ENCODE measurements at regions not wholly inside any gene's neighbourhood (a gene's known extent, or its start where the extent isn't known, plus 50 kb on each side); places are given as distances from the start of the nearest gene placed in this dataset.

GRCh38 chr18:41690332-41691127 lies 264.5 kb upstream of the PIK3C3 start:
- H3K9me3 ChIP-seq (ENCODE audit: control insufficient read depth in 2 of 2, insufficient read depth in 1 of 2, low read depth in 1 of 2, low read length in 1 of 2), result no peaks in the 10 kb centered on the region
- WGBS, 2 donors, result 80% methylated on average over 4 of the region's 4 CpGs
- no peaks in the 10 kb centered on the region for H3K27me3 ChIP-seq (ENCODE audit: control insufficient read depth in 1 of 2, insufficient read depth in 2 of 2, low read length in 2 of 2)
- H3K4me1 ChIP-seq (ENCODE audit: control insufficient read depth in 2 of 2, insufficient read depth in 2 of 2, low read length in 1 of 2), result no peaks in the 10 kb centered on the region
- H3K27ac ChIP-seq (ENCODE audit: low read depth in 2 of 2, low read length in 1 of 2), result no peak overlapping the region
- no peak overlapping the region for H3K4me3 ChIP-seq (ENCODE audit: low read depth in 1 of 2, low read length in 2 of 2)
- H3K36me3 ChIP-seq (ENCODE audit: control insufficient read depth in 2 of 2, insufficient read depth in 2 of 2, low read length in 1 of 2), result no peaks in the 10 kb centered on the region

GRCh38 chr18:41687138-41687537 lies 267.9 kb upstream of the PIK3C3 start:
- no peaks in the 10 kb centered on the region for H3K4me1 ChIP-seq (ENCODE audit: control insufficient read depth in 2 of 2, insufficient read depth in 2 of 2, low read length in 1 of 2)
- H3K36me3 ChIP-seq (ENCODE audit: control insufficient read depth in 2 of 2, insufficient read depth in 2 of 2, low read length in 1 of 2), result no peaks in the 10 kb centered on the region
- H3K4me3 ChIP-seq (ENCODE audit: low read depth in 1 of 2, low read length in 2 of 2), result no peak overlapping the region
- H3K27ac ChIP-seq (ENCODE audit: low read depth in 2 of 2, low read length in 1 of 2), result no peak overlapping the region
- WGBS, 2 donors, result 81 to 90% methylated on average over 2 of the region's 2 CpGs
- H3K27me3 ChIP-seq (ENCODE audit: control insufficient read depth in 1 of 2, insufficient read depth in 2 of 2, low read length in 2 of 2), result no peaks in the 10 kb centered on the region
- H3K9me3 ChIP-seq (ENCODE audit: control insufficient read depth in 2 of 2, insufficient read depth in 1 of 2, low read depth in 1 of 2, low read length in 1 of 2), result no peaks in the 10 kb centered on the region

- H3K9me3 ChIP-seq (ENCODE audit: control insufficient read depth in 2 of 2, insufficient read depth in 1 of 2, low read depth in 1 of 2, low read length in 1 of 2), result no peaks in the 10 kb centered on the region
- WGBS, 2 donors, result 83 to 85% methylated on average over 8 of the region's 8 CpGs
- no peaks in the 10 kb centered on the region for H3K4me1 ChIP-seq (ENCODE audit: control insufficient read depth in 2 of 2, insufficient read depth in 2 of 2, low read length in 1 of 2)
- no peak overlapping the region for H3K27ac ChIP-seq (ENCODE audit: low read depth in 2 of 2, low read length in 1 of 2)
- no peak overlapping the region for H3K4me3 ChIP-seq (ENCODE audit: low read depth in 1 of 2, low read length in 2 of 2)
- H3K36me3 ChIP-seq (ENCODE audit: control insufficient read depth in 2 of 2, insufficient read depth in 2 of 2, low read length in 1 of 2), result no peaks in the 10 kb centered on the region
- H3K27me3 ChIP-seq (ENCODE audit: control insufficient read depth in 1 of 2, insufficient read depth in 2 of 2, low read length in 2 of 2), result no peaks in the 10 kb centered on the region
Measured at GRCh38 chr18:41681138-41681880, 273.7 kb upstream of the PIK3C3 start.

- H3K36me3 ChIP-seq (ENCODE audit: control insufficient read depth in 2 of 2, insufficient read depth in 2 of 2, low read length in 1 of 2), result no peaks in the 10 kb centered on the region
- 41 to 50% methylated on average over 7 of the region's 7 CpGs for WGBS, 2 donors
- no peak overlapping the region for H3K4me3 ChIP-seq (ENCODE audit: low read depth in 1 of 2, low read length in 2 of 2)
- H3K27me3 ChIP-seq (ENCODE audit: control insufficient read depth in 1 of 2, insufficient read depth in 2 of 2, low read length in 2 of 2), result no peaks in the 10 kb centered on the region
- no peaks in the 10 kb centered on the region for H3K4me1 ChIP-seq (ENCODE audit: control insufficient read depth in 2 of 2, insufficient read depth in 2 of 2, low read length in 1 of 2)
- H3K9me3 ChIP-seq (ENCODE audit: control insufficient read depth in 2 of 2, insufficient read depth in 1 of 2, low read depth in 1 of 2, low read length in 1 of 2), result no peaks in the 10 kb centered on the region
- no peak overlapping the region for H3K27ac ChIP-seq (ENCODE audit: low read depth in 2 of 2, low read length in 1 of 2)
Measured at GRCh38 chr18:41674506-41674905, 280.5 kb upstream of the PIK3C3 start.

DNA sequence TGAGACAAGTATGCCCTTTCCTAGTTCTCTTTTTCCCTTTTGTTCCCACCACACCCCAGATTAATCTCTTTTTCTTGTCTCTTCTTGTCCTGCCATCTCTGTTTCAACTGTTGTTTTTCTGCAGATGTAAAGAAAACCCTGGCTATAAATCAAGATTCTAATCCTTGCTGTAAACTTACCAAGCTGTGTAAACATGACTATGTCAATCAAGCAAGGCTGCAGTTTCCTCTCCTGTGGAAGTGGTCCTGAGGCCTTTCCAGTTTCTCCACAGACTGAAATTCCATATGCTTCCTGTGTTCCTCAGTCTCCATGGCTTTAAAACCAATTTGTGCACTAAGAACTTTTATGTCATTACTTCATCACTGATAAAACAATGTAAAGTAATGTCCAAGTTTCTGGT lies 288.8 kb upstream of the PIK3C3 start:
- no peak overlapping the region for H3K27ac ChIP-seq (ENCODE audit: low read depth in 2 of 2, low read length in 1 of 2)

DNA sequence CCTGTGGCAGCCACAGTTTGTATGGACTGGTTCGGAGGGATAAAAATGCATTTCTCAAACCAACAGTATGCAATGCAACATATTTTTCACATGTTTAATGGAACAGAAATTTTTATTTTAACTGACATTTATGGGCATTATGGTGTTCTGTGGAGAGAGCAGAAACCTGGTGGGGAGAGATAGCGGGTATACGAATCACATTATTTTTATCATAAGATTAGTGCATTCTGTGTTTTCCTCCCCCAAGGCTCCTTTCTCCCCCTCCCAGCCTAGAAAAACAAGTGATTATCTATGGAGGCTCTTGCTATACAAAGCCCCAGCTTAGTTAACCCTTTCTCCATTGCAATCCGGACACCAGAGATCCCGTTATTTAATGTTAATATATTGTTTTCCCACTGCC lies 289.8 kb upstream of the PIK3C3 start:
- H3K9me3 ChIP-seq (ENCODE audit: control insufficient read depth in 2 of 2, insufficient read depth in 1 of 2, low read depth in 1 of 2, low read length in 1 of 2), result no peaks in the 10 kb centered on the region
- H3K27me3 ChIP-seq (ENCODE audit: control insufficient read depth in 1 of 2, insufficient read depth in 2 of 2, low read length in 2 of 2), result no peaks in the 10 kb centered on the region
- 89 to 92% methylated on average over 5 of the region's 5 CpGs for WGBS, 2 donors
- no peak overlapping the region for H3K27ac ChIP-seq (ENCODE audit: low read depth in 2 of 2, low read length in 1 of 2)
- H3K4me3 ChIP-seq (ENCODE audit: low read depth in 1 of 2, low read length in 2 of 2), result no peak overlapping the region
- H3K4me1 ChIP-seq (ENCODE audit: control insufficient read depth in 2 of 2, insufficient read depth in 2 of 2, low read length in 1 of 2), result no peaks in the 10 kb centered on the region
- H3K36me3 ChIP-seq (ENCODE audit: control insufficient read depth in 2 of 2, insufficient read depth in 2 of 2, low read length in 1 of 2), result no peaks in the 10 kb centered on the region

More for the DNA sequence above, 288.8 kb upstream of the PIK3C3 start:
- Histone ChIP-seq H3K9me3 (ENCODE audit: control insufficient read depth in 2 of 2, insufficient read depth in 1 of 2, low read depth in 1 of 2, low read length in 1 of 2) (no peaks in the 10 kb centered on the region), H3K4me1 (ENCODE audit: control insufficient read depth in 2 of 2, insufficient read depth in 2 of 2, low read length in 1 of 2) (no peaks in the 10 kb centered on the region), H3K27me3 (ENCODE audit: control insufficient read depth in 1 of 2, insufficient read depth in 2 of 2, low read length in 2 of 2) (no peaks in the 10 kb centered on the region), H3K36me3 (ENCODE audit: control insufficient read depth in 2 of 2, insufficient read depth in 2 of 2, low read length in 1 of 2) (no peaks in the 10 kb centered on the region), H3K4me3 (ENCODE audit: low read depth in 1 of 2, low read length in 2 of 2) (no peak overlapping the region)

DNA sequence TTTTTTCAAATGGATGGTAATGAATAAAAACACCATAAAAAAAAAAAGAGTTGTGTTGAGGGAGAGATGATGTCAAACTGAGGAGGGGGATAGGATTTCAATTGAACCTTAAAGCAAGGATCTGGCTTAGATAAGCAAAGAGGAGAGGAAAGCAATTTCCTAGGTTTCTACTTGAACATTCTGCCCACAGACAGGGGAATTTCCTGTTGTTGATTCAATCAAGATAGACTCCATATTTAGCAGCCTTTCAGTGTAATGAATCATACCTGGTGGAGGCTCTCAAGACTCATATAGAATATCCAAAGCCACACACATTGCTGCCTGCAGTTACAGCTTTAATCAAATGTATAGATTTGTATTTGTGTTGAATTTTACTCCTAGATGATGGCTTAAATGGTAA lies 294.4 kb upstream of the PIK3C3 start:
- Histone ChIP-seq H3K27me3 (ENCODE audit: control insufficient read depth in 1 of 2, insufficient read depth in 2 of 2, low read length in 2 of 2) (no peaks in the 10 kb centered on the region), H3K27ac (ENCODE audit: low read depth in 2 of 2, low read length in 1 of 2) (no peak overlapping the region), H3K4me1 (ENCODE audit: control insufficient read depth in 2 of 2, insufficient read depth in 2 of 2, low read length in 1 of 2) (no peaks in the 10 kb centered on the region), H3K9me3 (ENCODE audit: control insufficient read depth in 2 of 2, insufficient read depth in 1 of 2, low read depth in 1 of 2, low read length in 1 of 2) (no peaks in the 10 kb centered on the region), H3K4me3 (ENCODE audit: low read depth in 1 of 2, low read length in 2 of 2) (no peak overlapping the region), H3K36me3 (ENCODE audit: control insufficient read depth in 2 of 2, insufficient read depth in 2 of 2, low read length in 1 of 2) (no peaks in the 10 kb centered on the region)

DNA sequence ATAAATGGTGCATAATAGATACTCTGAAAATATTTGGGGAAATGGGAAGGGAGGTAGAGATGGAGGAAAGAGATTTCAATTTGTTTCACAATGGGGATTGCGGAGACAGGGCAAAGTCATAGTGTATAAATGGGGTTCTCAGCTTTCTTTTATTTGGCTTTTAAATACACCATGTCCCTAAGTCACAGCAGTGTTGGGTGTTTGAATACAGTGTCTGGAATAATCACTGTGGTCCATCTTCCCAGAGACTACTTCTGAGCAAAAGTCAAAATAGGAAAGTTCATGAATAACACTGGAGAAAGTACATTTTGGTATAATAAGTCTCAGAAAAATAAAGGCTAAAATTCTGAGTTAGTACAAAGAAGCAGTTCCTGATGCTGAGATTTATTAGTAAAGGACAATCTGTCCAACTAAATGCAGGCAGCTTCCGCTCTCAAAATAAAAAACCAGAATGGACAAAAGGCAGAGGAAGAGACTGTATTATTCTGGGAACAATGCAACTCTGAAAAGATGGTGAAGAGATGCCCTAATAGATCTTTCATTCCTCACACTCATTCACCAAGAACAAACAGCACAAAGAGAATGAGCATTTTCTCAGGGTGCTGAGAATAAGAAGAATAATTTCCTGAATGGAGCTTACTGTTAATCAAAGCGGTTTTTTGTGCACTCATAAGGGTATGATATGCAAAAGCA lies 295.4 kb upstream of the PIK3C3 start:
- no peaks in the 10 kb centered on the region for H3K36me3 ChIP-seq (ENCODE audit: control insufficient read depth in 2 of 2, insufficient read depth in 2 of 2, low read length in 1 of 2)
- H3K9me3 ChIP-seq (ENCODE audit: control insufficient read depth in 2 of 2, insufficient read depth in 1 of 2, low read depth in 1 of 2, low read length in 1 of 2), result no peaks in the 10 kb centered on the region
- H3K4me1 ChIP-seq (ENCODE audit: control insufficient read depth in 2 of 2, insufficient read depth in 2 of 2, low read length in 1 of 2), result no peaks in the 10 kb centered on the region
- no peaks in the 10 kb centered on the region for H3K27me3 ChIP-seq (ENCODE audit: control insufficient read depth in 1 of 2, insufficient read depth in 2 of 2, low read length in 2 of 2)
- no peak overlapping the region for H3K4me3 ChIP-seq (ENCODE audit: low read depth in 1 of 2, low read length in 2 of 2)
- H3K27ac ChIP-seq (ENCODE audit: low read depth in 2 of 2, low read length in 1 of 2), result no peak overlapping the region
- WGBS, 2 donors, result 79 to 84% methylated on average over 3 of the region's 3 CpGs

DNA sequence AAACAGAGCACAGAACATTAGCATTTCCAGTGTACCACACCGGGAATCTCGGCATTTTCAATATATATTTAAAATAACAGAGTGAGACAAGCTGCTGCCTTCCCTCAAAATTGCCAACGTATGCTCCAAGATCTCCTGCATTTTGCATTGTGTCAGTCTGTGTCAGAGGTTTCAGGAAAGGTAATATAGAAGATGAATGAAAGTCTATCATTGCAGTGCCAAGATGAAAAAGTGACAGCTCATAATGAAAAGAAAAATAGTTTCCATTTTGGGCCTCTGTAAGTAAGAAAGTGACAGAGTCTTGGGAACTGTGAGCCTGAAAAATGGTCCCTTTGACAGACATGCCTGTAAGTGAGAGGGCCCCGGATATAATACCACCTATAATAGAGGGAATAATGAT lies 297.8 kb upstream of the PIK3C3 start:
- Histone ChIP-seq H3K36me3 (ENCODE audit: control insufficient read depth in 2 of 2, insufficient read depth in 2 of 2, low read length in 1 of 2) (no peaks in the 10 kb centered on the region), H3K27ac (ENCODE audit: low read depth in 2 of 2, low read length in 1 of 2) (no peak overlapping the region), H3K27me3 (ENCODE audit: control insufficient read depth in 1 of 2, insufficient read depth in 2 of 2, low read length in 2 of 2) (no peaks in the 10 kb centered on the region), H3K9me3 (ENCODE audit: control insufficient read depth in 2 of 2, insufficient read depth in 1 of 2, low read depth in 1 of 2, low read length in 1 of 2) (no peaks in the 10 kb centered on the region), H3K4me1 (ENCODE audit: control insufficient read depth in 2 of 2, insufficient read depth in 2 of 2, low read length in 1 of 2) (no peaks in the 10 kb centered on the region), H3K4me3 (ENCODE audit: low read depth in 1 of 2, low read length in 2 of 2) (no peak overlapping the region)
- 62 to 76% methylated on average over 4 of the region's 4 CpGs for WGBS, 2 donors

All from esophagus (tissue), 2 donors.